Activated CD8-positive, alpha-beta memory T cell treated with anti-CD3 and anti-CD28 coated beads, Interleukin-2, amount 50 U/mL, for 1 hour (primary cell): ENCODE measurements at regions not wholly inside any gene's neighbourhood (a gene's known extent, or its start where the extent isn't known, plus 50 kb on each side); places are given as distances from the start of the nearest gene placed in this dataset.

ENCODE experiments used
- DNase-seq: peaks from one replicate; pipeline ENCODE4 v3.0.0-alpha.2; 2020; ENCODE audit errors: extremely low read depth

- DNase-seq, result no peak
Observed at GRCh38 chr10:9621216-9621615, 1396.5 kb upstream of the CELF2 start.

DNA sequence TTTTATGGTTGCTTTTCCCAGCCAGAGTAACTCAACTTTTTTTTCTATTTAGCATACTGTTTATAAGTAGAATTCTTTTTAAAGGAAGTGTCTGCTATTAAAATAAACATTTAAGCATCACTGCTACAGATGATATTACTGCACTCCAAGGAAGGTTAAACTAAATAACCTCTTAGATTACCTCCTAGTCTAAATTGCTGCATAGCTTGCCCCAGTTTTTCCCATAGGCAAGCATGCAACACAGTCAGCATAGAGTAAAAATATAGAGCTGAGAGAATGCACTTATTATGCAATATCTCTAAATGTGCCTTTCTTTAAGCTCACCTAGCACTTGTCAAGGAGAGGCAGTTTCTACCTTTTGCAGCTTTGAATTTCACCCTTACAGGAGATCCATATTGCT lies 1392.4 kb upstream of the CELF2 start:
- DNase-seq, result no peak

GRCh38 chr10:9634466-9634865 lies 1383.2 kb upstream of the CELF2 start:
- DNase-seq, result no peak

DNA sequence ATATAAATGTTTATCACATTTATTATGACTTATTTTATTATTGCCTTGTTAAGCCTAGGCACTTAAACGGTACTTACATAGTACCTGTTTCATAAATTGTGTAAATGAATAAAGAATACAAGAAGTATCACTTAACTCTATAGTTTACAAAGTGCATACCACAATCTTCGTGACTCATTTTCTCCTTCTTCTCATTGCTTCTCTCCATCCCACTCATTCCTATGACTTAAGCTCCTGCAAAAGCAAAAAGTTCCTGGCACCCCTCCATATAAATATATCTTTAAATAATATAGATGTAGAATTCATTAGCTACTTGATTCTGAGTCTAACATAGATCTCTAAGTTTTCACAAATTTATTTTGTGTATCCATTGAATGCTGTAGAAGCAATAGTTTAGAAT lies 1382.0 kb upstream of the CELF2 start:
- DNase-seq, result no peak

DNA sequence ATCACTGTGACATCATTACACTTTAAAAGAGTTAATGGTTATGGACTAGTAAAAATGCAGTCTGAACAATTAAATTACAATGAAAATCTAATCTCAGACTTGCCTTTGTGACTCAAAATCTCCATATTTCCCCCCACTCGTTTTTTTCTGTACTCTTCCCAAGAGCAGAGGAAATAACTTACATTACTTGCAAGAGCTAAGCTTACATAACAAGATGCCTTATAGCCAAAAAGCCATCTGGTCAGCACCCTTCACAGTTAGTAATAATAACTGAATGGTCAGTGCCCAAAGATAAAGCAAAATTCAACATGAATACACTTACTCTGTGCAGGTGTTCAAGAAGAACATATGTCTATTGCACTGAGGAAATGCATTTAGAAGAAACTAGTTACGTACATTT lies 1381.5 kb upstream of the CELF2 start:
- DNase-seq, result no peak

GRCh38 chr10:9643782-9644181 lies 1373.9 kb upstream of the CELF2 start:
- DNase-seq, result no peak

GRCh38 chr10:9645404-9645803 lies 1372.3 kb upstream of the CELF2 start:
- no peak for DNase-seq

DNA sequence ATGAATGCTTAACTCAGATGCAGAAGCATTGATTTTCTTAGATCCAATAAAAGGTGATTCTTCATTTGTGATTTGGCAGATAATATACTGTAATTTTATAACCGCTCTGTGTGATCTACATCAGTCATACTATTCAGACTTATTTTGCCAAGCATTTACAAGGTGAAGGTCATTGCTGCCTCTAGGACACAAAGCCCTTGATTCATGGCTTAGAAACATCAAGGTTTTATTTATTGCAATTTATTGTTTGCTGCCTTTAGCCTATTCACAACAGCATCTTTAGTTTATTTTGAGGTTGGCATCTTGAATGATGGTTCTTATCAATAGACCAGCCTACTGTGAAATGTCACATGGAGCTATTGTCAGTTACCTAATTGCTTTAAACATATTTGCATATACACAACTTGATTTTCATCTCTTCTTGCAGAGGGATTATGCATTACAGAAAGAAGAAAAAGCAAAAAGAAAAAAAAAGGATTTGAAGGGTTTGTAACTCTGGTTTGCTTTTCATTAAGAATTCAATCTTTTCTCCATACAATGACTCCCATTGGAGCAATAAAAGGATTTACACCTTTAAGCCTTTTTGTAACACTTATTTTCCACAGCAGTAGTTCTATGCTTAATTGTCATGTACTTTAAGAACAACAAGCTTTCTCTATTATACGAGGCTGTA lies 1371.6 kb upstream of the CELF2 start:
- no peak for DNase-seq

- no peak for DNase-seq
Observed at GRCh38 chr10:9654261-9654660, 1363.4 kb upstream of the CELF2 start.

- DNase-seq, result no peak
Observed at GRCh38 chr10:9656386-9656785, 1361.3 kb upstream of the CELF2 start.

DNA sequence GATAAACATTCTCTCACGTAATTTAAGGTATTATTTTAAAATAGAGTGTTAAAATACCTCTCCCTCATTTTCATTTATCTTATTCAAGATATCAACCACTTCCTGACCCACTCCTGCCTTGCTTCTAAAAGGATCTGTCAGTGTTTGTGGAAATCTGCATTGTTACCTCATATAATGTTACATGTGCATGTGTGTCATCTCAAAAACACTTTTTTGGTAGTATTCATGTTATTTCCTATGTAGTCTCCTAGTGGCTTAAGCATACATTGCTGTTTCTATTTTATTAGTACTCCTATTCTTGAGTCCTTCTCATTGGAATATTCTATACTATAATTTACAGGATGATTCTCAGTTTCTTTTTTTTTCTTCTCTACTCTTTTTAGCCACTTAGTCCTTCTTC lies 1360.7 kb upstream of the CELF2 start:
- DNase-seq, result no peak

GRCh38 chr10:9657530-9657929 lies 1360.1 kb upstream of the CELF2 start:
- DNase-seq, result no peak

- DNase-seq, result no peak
Observed at GRCh38 chr10:9668411-9668810, 1349.3 kb upstream of the CELF2 start.

DNA sequence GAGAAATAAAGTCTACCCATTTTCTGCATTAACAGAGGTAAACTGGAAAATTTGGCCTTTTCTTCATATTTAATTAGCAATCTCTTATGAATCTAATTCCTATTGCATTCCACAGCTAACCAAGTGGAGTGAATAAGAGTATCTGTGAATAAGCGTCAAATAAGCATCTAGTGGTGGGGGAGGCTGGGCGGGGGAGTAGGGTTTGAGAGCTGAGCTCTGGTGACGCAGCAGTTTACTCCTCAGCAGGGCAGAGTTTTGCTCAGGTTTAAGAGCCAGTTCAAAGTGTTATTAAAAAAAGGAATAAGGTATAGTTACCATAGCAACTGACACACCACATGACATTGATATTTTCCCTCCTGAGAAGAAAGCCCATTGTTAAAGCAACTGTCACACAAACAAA lies 1346.8 kb upstream of the CELF2 start:
- no peak for DNase-seq

- no peak for DNase-seq
Observed at GRCh38 chr10:9681655-9682054, 1336.0 kb upstream of the CELF2 start.

DNA sequence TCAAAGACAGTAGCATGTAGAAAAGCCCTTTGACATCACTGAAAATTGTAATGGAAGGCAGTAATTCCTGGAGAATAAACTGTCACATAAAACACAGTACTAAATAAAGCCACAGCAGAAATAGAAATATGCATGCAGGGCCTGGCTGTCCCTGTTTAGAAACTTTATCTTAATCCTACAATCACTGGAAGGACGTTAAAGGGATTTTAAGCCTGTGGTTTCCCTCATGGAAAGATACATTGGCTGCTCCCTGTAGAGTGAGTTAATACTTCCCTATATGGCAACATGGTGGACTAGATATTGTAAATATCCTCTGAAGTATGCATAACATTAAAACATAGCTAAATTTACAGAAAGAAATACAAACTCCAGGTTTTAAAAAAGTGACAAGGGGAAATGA lies 1334.9 kb upstream of the CELF2 start:
- no peak for DNase-seq

- no peak for DNase-seq
Observed at GRCh38 chr10:9684186-9684585, 1333.5 kb upstream of the CELF2 start.

GRCh38 chr10:9685596-9685995 lies 1332.1 kb upstream of the CELF2 start:
- no peak for DNase-seq

DNA sequence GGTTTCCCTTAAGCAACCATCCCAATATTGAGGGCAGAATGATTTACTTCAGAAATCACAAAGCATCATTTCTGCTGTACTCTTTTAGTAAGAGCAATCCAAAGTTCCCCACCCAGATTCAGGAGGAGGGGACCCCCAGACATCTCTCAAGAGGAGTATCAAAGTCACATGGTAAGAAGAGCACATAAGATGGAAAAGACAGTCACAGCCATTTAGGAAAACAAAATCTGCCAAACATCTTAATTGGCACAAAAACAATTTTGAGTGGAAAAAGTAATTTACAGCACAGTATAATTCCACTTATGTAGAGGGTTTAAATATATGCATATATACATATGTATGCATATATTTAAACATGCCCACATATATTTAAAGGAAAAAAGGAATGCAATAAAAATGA lies 1329.0 kb upstream of the CELF2 start:
- no peak for DNase-seq

GRCh38 chr10:9707216-9707615 lies 1310.5 kb upstream of the CELF2 start:
- no peak for DNase-seq

GRCh38 chr10:9709849-9710248 lies 1307.8 kb upstream of the CELF2 start:
- no peak for DNase-seq

GRCh38 chr10:9712393-9712792 lies 1305.3 kb upstream of the CELF2 start:
- no peak for DNase-seq

DNA sequence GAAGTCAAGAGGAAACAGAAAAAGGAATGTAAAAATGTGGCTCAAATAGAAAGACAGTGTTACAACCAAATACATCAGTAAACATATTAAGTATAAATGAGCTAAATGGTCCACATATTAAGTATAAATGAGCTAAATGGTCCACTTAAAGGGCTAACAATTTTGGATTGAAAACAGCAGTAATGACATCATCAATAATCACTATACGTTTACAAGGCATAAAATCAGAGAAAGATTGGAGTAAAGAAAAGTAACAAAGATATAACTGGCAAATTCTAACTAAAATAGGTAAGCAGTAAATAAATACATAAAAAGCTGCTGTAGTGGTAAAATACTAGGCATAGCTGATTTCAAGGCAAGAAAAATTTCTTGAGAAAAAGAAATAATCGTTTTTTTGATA lies 1298.4 kb upstream of the CELF2 start:
- DNase-seq, result no peak

- DNase-seq, result no peak
Observed at GRCh38 chr10:9733766-9734165, 1283.9 kb upstream of the CELF2 start.
